HPDE6-E6E7 (cell line): ENCODE measurements at regions not wholly inside any gene's neighbourhood (a gene's known extent, or its start where the extent isn't known, plus 50 kb on each side); places are given as distances from the start of the nearest gene placed in this dataset.
"Not testable (repeated sequence)": the region's sequence is repeated elsewhere in the genome, so short reads cannot be mapped to it uniquely, and the experiment has no call there.

Experiments used
- DNase-seq: peaks from one replicate; pipeline ENCODE4 v3.0.0; 2011; ENCODE audit warnings: missing footprints; ENCODE audit errors: extremely low spot score

GRCh38 chr17:30731210-30732132 lies 93.0 kb downstream of the CRLF3 start:
- DNase-seq: not testable (repeated sequence)

- not testable (repeated sequence) for DNase-seq
Measured at GRCh38 chr17:30730837-30731209, 93.7 kb downstream of the CRLF3 start.

GRCh38 chr17:30730171-30730836 lies 94.2 kb downstream of the CRLF3 start:
- DNase-seq: not testable (repeated sequence)

- not testable (repeated sequence) for DNase-seq
Measured at GRCh38 chr17:30729471-30730170, 94.9 kb downstream of the CRLF3 start.

- DNase-seq: not testable (repeated sequence)
Measured at GRCh38 chr17:30727517-30727916, 97.0 kb downstream of the CRLF3 start.

- DNase-seq: not testable (repeated sequence)
Measured at GRCh38 chr17:30726734-30727133, 97.8 kb downstream of the CRLF3 start.

- DNase-seq: not testable (repeated sequence)
Measured at GRCh38 chr17:30726310-30726709, 98.2 kb downstream of the CRLF3 start.

- not testable (repeated sequence) for DNase-seq
Measured at GRCh38 chr17:30724034-30724650, 100.3 kb downstream of the CRLF3 start.

GRCh38 chr17:30722114-30722780 lies 102.2 kb downstream of the CRLF3 start:
- DNase-seq: not testable (repeated sequence)

- DNase-seq: not testable (repeated sequence)
Measured at GRCh38 chr17:30720971-30721370, 103.5 kb downstream of the CRLF3 start.

- DNase-seq: no peak
Measured at GRCh38 chr17:30720013-30720471, 104.5 kb downstream of the CRLF3 start.

- not testable (repeated sequence) for DNase-seq
Measured at GRCh38 chr17:30719131-30719973, 105.1 kb downstream of the CRLF3 start.

- DNase-seq: not testable (repeated sequence)
Measured at GRCh38 chr17:30718691-30719090, 105.8 kb downstream of the CRLF3 start.

- not testable (repeated sequence) for DNase-seq
Measured at GRCh38 chr17:30718099-30718447, 106.4 kb downstream of the CRLF3 start.

- no peak for DNase-seq
Measured at GRCh38 chr17:30717291-30718098, 107.0 kb downstream of the CRLF3 start.

- DNase-seq: no peak
Measured at GRCh38 chr17:30716461-30717290, 107.8 kb downstream of the CRLF3 start.

- DNase-seq: not testable (repeated sequence)
Measured at GRCh38 chr17:30714825-30715622, 109.5 kb downstream of the CRLF3 start.

GRCh38 chr17:30713805-30714204 lies 110.7 kb downstream of the CRLF3 start:
- not testable (repeated sequence) for DNase-seq
